Amniotic stem cell (primary cell): ENCODE measurements at regions not wholly inside any gene's neighbourhood (a gene's known extent, or its start where the extent isn't known, plus 50 kb on each side); places are given as distances from the start of the nearest gene placed in this dataset.
A peak's percentile ranks its signal among the peaks of the same experiment; 100 is the strongest.
"Not testable (repeated sequence)": the region's sequence is repeated elsewhere in the genome, so short reads cannot be mapped to it uniquely, and the experiment has no call there.

Source experiments
- DNase-seq: peaks from one replicate; lab custom pipeline; 2025; lab: John Stamatoyannopoulos, UW

DNA sequence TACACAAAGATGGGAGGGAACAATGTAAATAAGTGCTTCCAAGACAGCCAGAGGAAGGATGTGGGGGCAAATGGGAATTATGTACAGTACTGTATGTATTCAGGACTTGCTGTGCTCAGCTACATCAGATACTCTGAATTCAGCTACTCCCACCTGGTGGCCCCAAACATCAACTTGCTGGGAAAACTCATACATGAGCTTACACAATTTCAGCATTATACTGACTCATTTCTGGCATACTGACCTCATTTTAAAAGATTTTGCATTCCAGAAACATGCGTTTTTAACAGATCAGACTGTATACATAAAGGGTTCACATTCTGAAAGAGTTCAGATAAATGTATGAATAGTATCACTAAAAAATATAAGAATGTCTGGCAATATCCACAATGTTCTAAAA lies 59.7 kb downstream of the GPX5 start:
- DNase-seq, result peak; percentile 17

DNA sequence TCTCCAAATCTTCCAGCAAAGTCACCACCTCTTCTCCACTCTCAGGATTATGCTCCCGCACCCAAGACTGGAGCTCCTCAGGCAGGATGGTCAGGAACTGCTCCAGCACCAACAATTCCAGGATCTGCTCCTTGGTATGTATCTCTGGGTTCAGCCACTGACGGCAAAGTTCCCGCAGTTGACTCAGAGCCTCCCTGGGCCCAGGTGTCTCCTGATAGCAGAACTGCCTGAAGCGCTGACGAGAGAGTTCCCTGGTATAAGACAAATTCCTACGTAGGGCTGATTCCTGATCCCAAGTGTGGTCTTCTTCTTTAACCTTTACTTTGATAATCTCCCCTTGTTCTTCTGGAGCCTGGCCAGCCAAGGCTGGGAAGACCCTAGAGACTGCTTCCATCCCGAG lies 60.6 kb downstream of the GPX5 start:
- no peak for DNase-seq

GRCh38 chr6:28586962-28587745 lies 61.5 kb downstream of the GPX5 start:
- no peak for DNase-seq

GRCh38 chr6:28587746-28588075 lies 62.0 kb downstream of the GPX5 start:
- no peak for DNase-seq

DNA sequence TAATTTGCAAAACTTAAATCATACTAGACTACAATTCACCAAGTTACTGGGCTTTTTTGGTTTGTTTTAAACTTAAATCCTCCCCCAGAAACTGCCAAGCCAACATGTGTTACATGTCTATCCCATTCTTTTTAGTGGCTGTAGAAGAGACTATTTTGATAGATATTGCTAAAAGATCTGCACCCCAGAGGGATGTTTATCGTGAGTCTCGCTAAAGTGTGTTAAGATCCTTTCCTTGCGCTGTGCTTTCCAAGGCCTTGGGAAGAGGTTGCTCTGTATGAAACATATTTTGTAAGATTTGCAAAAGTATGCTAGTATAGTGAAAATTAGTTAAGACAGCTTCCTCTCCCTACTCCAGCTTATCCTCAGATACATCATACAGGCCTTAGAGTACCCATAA lies 63.0 kb downstream of the GPX5 start:
- DNase-seq, result no peak

GRCh38 chr6:28589234-28589956 lies 63.7 kb downstream of the GPX5 start:
- peak; percentile 81 for DNase-seq

DNA sequence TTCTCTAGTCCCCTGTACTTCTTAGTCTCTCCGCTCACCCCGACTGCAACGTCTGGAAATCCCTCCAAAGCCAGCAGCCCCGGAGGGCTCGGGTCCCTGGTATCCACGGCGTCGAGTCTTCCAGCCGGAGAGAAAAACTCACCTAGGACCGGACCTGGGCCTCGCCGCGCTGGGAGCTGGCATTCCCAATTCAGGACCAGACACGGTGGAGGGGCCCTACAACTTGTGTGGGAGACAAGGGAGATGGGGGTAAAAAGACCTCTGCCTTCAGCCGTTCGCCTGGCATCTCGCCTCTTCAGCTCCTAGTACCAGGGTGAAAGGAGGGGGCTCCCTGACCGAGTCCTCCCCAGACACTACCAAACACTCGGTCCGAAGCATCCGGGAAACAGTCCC lies 64.3 kb downstream of the GPX5 start:
- DNase-seq, result no peak

- DNase-seq, result peak; percentile 20
Measured at GRCh38 chr6:28597217-28597835, 71.6 kb downstream of the GPX5 start.

GRCh38 chr6:28597924-28598722 lies 72.4 kb downstream of the GPX5 start:
- no peak for DNase-seq

DNA sequence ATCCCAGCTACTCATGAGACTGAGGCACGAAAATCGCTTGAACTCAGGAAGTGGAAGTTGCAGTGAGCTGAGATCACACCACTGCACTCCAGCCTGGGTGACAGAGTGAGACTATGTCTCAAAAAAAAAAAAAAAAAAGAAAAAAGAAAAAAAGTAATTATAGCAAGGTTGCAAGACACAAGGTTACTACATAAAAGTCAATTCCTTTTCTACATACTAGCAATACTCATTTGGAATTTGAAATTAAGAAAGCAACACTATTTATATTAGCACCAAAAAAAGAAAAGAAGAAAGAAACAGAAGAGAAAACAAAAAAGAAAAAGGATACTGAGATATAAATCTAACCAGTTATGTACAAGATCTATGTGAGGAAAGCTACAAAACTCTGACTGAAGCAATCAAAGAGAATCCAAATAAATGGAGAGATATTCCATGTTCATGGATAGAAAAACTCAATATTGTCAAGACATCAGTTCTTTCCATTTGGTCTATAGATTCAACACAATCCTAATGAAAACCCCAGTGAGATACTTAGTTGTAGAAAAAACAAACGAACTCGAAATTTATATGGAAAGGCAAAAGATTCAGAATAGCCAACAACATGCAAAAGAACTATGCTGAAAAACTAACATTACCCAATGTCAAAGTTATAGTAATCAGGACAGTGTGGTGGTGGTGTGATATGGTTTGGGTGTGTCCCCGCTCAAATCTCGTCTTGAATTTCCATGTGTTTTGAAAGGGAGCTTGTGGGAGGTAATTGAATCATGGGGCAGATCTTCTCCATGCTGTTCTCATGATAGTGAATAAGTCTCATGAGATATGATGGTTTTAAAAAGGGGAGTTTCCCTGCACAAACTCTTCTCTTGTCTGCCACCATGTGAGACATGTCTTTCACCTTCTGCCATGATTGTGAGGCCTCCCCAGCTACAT lies 73.3 kb downstream of the GPX5 start:
- DNase-seq, result no peak

GRCh38 chr6:28600245-28600644 lies 74.6 kb downstream of the GPX5 start:
- DNase-seq, result no peak

DNA sequence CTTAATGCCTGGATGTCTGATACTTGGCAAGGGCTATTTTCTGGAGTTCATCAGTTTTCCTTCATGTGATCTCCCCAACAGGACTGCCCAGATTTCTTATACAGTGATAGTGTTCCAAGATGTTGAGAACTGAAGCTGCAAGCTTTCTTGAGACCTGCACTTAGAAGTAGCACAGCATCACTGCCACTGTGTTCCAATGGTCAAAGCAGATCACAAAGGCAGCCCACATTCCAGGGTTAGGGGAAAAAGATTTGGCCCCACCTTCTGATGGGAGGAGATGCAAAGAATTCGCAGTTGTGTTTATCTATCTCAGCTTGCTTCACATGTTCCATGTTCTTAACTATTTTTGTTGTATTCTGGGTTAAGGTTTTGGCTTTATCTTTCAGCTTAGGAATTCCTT lies 78.2 kb downstream of the GPX5 start:
- no peak for DNase-seq

DNA sequence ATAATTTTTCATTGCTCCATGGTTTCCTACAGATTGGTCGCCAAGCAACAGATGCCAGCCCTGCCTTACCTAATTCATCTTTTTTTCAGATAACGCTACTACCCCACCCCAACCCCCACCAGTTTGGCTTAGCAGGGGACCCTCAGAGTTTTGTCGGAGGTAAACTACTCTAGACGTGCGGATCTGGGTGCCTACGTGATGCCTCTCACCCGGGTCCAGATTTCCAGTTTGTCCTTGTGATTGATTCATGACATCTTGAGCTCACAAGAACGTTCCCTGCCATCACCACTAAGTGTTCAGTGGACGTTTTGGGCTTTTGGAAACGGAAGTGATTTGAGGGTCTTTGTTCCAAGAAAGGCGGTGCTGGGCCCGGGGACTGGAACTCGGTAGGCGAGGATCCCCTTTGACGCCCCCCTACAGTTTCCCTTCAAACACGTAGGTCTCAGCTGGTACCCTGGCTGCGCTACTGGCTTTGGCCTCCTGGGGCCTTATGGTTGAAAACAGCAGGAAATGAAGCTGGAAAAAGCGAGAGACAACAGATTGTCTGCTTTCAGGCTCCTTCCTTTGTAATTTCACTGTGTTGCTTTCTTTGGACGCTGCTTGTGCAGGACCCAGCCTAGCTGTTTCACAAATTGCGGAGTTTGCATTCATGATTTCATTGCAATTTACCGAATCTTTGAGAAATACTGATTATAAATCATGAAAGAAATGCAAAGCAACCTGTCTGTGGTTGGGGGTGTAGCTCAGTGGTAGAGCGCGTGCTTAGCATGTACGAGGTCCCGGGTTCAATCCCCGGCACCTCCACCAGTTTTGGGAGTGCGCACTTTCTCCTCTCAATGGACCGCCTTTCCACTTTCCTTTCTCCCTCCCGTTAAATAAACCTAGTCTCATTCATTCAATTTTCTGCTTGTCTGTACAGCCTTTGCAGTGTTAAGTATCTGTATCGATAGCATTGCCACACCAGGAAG lies 81.0 kb downstream of the GPX5 start:
- DNase-seq, result peak; percentile 77

GRCh38 chr6:28607990-28608389 lies 82.3 kb downstream of the GPX5 start:
- no peak for DNase-seq

GRCh38 chr6:28609672-28610071 lies 84.0 kb downstream of the GPX5 start:
- DNase-seq, result no peak

DNA sequence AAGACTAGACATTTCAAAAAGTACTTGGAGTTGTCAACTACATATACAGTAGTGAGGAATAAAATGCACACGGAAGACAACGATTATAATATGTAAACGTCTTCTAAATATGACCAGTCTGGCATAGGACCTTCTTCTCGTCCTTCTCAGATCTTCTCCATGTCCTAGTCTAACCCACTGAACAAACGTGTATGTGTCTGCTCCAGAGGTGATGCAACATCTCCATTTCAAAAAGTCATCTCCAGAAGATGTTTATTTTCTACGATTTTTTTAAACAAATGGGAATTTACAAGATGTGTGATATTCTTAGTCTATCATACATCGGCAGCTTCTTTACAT lies 89.9 kb downstream of the GPX5 start:
- no peak for DNase-seq

- DNase-seq, result no peak
Measured at GRCh38 chr6:28615955-28616747, 90.5 kb downstream of the GPX5 start.

GRCh38 chr6:28618898-28619555 lies 93.3 kb downstream of the GPX5 start:
- no peak for DNase-seq

DNA sequence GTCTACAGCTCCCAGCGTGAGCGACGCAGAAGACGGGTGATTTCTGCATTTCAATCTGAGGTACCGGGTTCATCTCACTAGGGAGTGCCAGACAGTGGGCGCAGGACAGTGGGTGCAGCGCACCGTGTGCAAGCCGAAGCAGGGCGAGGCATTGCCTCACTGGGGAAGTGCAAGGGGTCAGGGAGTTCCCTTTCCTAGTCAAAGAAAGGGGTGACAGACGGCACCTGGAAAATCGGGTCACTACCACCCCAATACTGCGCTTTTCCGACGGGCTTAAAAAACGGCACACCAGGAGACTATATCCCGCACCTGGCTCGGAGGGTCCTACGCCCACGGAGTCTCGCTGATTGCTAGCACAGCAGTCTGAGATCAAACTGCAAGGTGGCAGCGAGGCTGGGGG lies 95.6 kb downstream of the GPX5 start:
- not testable (repeated sequence) for DNase-seq
